Jurkat, Clone E6-1 (cell line): ENCODE measurements at regions not wholly inside any gene's neighbourhood (a gene's known extent, or its start where the extent isn't known, plus 50 kb on each side); places are given as distances from the start of the nearest gene placed in this dataset.
A peak's percentile ranks its signal among the peaks of the same experiment; 100 is the strongest.
"Not testable (repeated sequence)": the region's sequence is repeated elsewhere in the genome, so short reads cannot be mapped to it uniquely, and the experiment has no call there.

Source experiments
- DNase-seq: peaks from one replicate; pipeline ENCODE4 v3.0.0-alpha.2; 2011; ENCODE audit warnings: low read depth, low spot score
- H3K4me3 ChIP-seq: 2 replicates; pipeline ENCODE4 v1.5.1; 2011; ENCODE audit warnings: mild to moderate bottlenecking, low read length, control low read depth, moderate library complexity

- not testable (repeated sequence) for DNase-seq, H3K4me3 ChIP-seq
These were observed 125.3 kb downstream of the GOLGA6L4 start for GRCh38 chr15:84360902-84361301.

GRCh38 chr15:84384421-84384820 is 148.8 kb downstream of the GOLGA6L4 start:
- not testable (repeated sequence) for DNase-seq, H3K4me3 ChIP-seq

- DNase-seq = no peak
- H3K4me3 ChIP-seq = no peak overlapping the region
These were observed 151.5 kb downstream of the GOLGA6L4 start for GRCh38 chr15:84387086-84387485.

GRCh38 chr15:84388201-84388600 is 152.6 kb downstream of the GOLGA6L4 start:
- not testable (repeated sequence) for DNase-seq, H3K4me3 ChIP-seq

- not testable (repeated sequence) for H3K4me3 ChIP-seq, DNase-seq
These were observed 153.1 kb downstream of the GOLGA6L4 start for GRCh38 chr15:84388638-84389037.

- not testable (repeated sequence) for DNase-seq, H3K4me3 ChIP-seq
These were observed 154.8 kb downstream of the GOLGA6L4 start for GRCh38 chr15:84390324-84390723.

GRCh38 chr15:84391191-84391590 is 155.6 kb downstream of the GOLGA6L4 start:
- no peak overlapping the region for H3K4me3 ChIP-seq
- DNase-seq = no peak

GRCh38 chr15:84392020-84392419 is 156.4 kb downstream of the GOLGA6L4 start:
- H3K4me3 ChIP-seq, DNase-seq: not testable (repeated sequence)

- not testable (repeated sequence) for H3K4me3 ChIP-seq
- DNase-seq = peak; percentile 19
These were observed 157.9 kb downstream of the GOLGA6L4 start for GRCh38 chr15:84393386-84393936.

GRCh38 chr15:84393966-84394365 is 158.4 kb downstream of the GOLGA6L4 start:
- not testable (repeated sequence) for DNase-seq, H3K4me3 ChIP-seq

- H3K4me3 ChIP-seq, DNase-seq: not testable (repeated sequence)
These were observed 159.8 kb downstream of the GOLGA6L4 start for GRCh38 chr15:84395384-84395783.

- H3K4me3 ChIP-seq, DNase-seq: not testable (repeated sequence)
These were observed 160.3 kb downstream of the GOLGA6L4 start for GRCh38 chr15:84395881-84396280.

GRCh38 chr15:84397066-84397465 is 161.5 kb downstream of the GOLGA6L4 start:
- not testable (repeated sequence) for DNase-seq, H3K4me3 ChIP-seq

GRCh38 chr15:84398087-84398486 is 162.5 kb downstream of the GOLGA6L4 start:
- DNase-seq, H3K4me3 ChIP-seq: not testable (repeated sequence)

- H3K4me3 ChIP-seq = no peak overlapping the region
- DNase-seq = no peak
These were observed 163.5 kb downstream of the GOLGA6L4 start for GRCh38 chr15:84398763-84399701.

- DNase-seq = no peak
These were observed 164.6 kb downstream of the GOLGA6L4 start for GRCh38 chr15:84400017-84400740.

GRCh38 chr15:84400820-84401219 is 165.2 kb downstream of the GOLGA6L4 start:
- H3K4me3 ChIP-seq = no peak overlapping the region
- no peak for DNase-seq

More at GRCh38 chr15:84400017-84400740, 164.6 kb downstream of the GOLGA6L4 start:
- H3K4me3 ChIP-seq = no peak overlapping the region

- not testable (repeated sequence) for DNase-seq
These were observed 165.9 kb downstream of the GOLGA6L4 start for GRCh38 chr15:84401461-84401860.

More at GRCh38 chr15:84401461-84401860, 165.9 kb downstream of the GOLGA6L4 start:
- not testable (repeated sequence) for H3K4me3 ChIP-seq
